NCI-H2029 (cell line): ENCODE measurements at regions not wholly inside any gene's neighbourhood (a gene's known extent, or its start where the extent isn't known, plus 50 kb on each side); places are given as distances from the start of the nearest gene placed in this dataset.

Source experiments
- DNase-seq: peaks from one replicate; lab custom pipeline; 2025; lab: John Stamatoyannopoulos, UW

GRCh38 chr4:14449308-14449707, 553.0 kb upstream of the CPEB2 start:
- no peak for DNase-seq

DNA sequence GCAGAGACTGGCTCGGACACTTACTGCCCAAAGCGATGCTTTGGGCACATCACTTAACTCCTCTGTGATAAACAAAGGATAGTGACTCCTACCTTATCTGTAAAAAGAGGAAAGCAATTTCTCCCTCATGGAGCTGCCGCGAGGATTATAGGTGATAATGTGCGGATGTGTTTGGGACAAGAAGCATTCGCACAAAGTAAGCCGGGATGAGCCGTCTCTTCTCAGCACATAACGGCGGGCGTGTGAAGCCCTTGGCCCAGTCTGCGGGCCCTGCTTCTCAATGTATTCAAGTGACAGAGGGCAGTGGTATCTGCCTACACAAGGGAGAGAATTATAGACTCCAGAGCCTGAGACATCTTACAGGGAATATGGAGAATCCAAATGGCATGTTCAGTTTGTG, 550.3 kb upstream of the CPEB2 start:
- DNase-seq, result no peak

- no peak for DNase-seq
These were observed 549.5 kb upstream of the CPEB2 start for GRCh38 chr4:14452764-14453163.

DNA sequence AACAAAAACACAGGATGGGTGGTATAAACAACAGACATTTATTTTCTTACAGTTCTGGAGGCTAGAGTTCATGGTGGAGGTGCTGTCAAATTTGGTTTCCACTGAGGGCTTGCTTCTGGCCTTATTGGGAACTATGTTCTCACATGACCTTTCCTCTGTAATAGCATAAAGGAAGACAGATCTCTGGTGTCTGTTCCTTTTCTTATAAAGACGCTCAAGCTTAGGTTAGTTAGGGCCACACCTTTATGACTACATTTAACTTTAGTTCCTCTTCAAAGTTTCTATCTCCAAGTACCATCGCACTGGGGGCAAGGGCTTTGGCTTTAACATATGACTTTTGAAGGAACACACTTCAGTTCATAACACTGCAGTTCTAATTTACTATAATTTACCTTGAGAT, 543.8 kb upstream of the CPEB2 start:
- no peak for DNase-seq

- no peak for DNase-seq
These were observed 537.2 kb upstream of the CPEB2 start for GRCh38 chr4:14465057-14465456.

GRCh38 chr4:14465507-14465906, 536.8 kb upstream of the CPEB2 start:
- no peak for DNase-seq

- DNase-seq, result no peak
These were observed 523.8 kb upstream of the CPEB2 start for GRCh38 chr4:14478504-14478903.

DNA sequence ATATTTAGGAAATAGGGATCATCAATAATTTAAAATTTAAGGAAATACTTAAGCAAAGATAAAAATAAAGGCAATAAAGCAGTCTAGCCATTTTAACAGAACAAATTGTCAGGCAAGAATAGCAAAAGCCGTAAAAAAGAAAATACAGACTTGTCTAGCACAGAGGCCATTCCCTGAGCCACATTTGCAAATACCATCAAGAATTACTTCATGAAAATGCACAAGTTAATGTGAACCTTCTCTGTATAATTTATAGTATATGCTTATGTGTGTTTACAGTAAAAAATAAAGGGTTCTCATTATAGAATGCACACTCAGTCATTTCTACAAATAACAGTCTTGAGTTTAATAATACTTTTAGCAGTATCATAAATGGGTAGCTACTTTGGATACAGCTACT, 505.9 kb upstream of the CPEB2 start:
- DNase-seq, result no peak

DNA sequence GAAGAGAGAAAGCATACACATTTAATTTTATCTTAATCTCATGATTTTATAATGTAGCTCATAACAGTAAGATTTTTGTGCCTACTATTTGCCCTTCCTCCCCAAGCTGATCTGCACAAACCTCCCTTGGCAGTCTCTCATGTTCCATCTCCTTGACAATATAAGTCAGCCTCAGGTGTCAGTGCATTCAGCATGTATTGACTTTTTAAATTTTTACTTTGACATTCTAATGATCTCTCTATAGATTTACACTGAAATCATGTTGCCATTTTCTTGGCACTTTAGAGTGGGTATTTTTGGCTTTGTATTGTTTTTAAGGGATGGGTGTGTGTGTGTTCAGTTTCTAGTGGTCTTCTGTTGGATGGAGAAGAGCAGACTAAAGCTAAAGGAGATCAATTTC, 505.3 kb upstream of the CPEB2 start:
- no peak for DNase-seq

DNA sequence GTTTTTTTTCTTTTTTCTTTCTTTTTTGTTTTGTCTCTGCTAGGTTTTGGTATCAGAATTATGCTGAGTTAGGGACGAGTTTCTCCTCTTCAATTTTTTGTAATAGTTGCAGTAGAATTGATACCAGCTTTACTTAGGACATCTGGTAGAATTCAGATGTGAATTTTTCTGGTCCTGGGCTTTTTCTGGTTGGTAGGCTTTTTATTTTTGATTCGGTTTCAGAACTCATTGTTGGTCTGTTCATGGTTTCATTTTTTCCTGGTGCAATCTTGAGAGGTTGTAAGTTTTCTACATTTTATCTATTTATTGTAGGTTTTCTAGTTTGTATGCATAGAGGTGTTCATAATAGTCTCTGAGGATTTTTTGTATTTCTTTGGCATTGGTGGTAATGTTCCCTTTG, 498.1 kb upstream of the CPEB2 start:
- DNase-seq, result no peak

DNA sequence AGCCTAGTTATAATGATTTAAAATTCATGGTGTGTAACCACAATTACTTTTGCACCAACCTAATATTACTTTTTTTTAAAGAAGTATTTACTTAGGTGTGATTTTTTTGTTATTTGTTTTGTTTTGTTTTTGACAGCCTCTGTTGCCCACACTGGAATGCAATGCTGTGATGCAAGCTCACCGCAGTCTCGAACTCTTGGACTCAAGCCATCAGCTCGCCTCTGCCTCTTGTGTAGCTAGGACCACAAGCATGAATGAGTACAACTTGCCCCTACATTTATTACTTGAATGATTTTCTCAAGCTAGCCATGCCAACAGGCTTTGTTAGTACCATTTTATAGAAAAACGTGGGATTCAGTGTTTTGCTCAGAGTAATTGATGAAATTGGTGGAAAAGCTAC, 488.8 kb upstream of the CPEB2 start:
- DNase-seq, result no peak

DNA sequence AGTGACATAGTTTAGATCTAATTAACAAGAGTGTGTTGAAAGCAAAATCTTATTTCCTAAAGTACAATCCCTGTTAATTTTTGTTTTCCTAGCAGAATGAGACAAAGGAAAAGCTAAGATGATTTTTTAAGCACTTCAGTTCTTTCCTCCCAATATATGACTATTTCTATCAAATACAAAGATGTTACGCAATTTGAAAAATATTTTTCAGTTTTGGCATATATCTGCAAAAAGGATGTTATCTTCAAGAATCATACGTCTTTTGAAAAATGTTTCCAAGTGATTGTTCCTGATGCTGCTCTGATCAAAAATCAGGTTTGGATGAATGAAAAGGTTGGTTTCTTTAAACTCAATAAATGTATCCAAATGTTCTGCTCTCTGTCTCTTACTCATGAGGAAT, 486.7 kb upstream of the CPEB2 start:
- no peak for DNase-seq

DNA sequence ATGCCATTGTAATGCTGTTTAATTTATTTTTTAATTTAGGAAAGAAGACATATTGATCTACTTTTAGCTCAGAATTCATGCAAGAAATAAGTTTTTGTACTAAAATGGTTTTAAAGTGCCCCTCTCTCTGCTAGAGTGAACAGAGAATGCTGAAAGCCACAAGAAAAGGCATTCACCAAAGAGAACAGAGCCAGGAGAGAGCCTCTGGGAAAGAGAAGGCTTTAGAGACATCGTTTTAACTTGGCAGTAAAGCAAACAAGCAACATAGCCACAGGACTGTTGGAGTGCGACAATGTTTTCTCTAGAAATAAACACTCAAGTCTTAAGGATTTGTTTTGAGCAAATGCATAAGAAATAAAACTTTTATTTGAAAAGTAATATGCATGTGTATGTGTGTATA, 484.1 kb upstream of the CPEB2 start:
- no peak for DNase-seq

GRCh38 chr4:14520171-14520570, 482.1 kb upstream of the CPEB2 start:
- DNase-seq, result no peak

DNA sequence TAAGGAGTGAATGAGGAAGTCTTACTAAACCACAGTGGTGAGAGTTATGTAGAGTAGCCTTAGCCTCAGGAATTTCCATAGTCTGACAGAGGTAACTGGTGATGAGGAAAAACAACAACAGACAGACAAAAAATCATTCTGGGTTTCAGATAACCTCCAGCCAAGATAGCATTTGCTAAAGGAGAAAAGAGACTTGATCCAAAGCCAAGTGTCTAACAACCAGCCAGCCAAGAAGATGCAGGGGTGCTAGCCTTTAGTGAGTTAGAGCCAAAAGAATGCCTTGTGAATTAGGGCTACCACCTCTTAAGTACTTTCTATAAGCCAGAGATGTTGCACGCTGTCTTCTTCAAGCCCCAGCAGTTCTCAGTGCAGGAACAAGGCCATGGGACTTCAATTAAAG, 478.0 kb upstream of the CPEB2 start:
- DNase-seq, result no peak

DNA sequence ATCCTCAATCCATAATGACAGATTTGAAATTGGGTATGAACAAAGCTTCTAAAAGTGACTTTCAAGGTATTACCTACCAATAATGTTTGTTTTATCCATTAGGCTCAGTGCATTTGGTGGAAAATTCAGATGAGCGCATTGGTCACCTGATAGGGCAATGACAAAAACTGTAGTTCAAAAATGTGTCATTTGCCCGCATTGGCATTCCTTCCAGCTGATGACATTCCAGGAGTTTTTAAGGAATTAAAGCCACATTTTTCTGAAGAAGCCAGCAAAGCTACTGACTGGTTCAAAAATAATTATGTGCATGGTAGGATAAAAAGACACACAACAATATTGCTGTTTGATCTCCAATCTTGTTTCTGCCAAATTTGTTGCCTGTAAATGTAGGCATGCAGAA, 473.4 kb upstream of the CPEB2 start:
- DNase-seq, result no peak

DNA sequence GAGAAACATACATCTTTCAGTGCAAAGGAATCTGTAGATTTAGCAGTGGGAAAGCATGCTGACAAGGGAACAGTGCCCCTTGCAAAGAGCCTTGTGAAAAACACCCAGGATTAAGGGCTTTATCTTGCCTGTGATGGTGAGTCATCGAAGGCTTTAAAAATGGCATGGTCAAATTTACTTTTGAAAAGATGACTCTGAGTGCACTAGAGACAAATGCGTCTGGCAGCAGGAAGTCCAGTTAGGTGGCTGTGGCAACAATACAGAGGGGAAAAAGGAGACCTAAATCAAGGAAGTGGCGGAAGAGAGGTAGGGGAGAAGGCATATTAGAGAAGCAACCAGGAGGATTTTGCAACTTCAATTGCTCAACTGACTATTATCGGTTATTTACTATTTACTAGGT, 472.6 kb upstream of the CPEB2 start:
- peak; percentile 1 for DNase-seq

- peak; percentile 64 for DNase-seq
These were observed 469.8 kb upstream of the CPEB2 start for GRCh38 chr4:14532436-14532835.

- no peak for DNase-seq
These were observed 463.0 kb upstream of the CPEB2 start for GRCh38 chr4:14539246-14539645.

DNA sequence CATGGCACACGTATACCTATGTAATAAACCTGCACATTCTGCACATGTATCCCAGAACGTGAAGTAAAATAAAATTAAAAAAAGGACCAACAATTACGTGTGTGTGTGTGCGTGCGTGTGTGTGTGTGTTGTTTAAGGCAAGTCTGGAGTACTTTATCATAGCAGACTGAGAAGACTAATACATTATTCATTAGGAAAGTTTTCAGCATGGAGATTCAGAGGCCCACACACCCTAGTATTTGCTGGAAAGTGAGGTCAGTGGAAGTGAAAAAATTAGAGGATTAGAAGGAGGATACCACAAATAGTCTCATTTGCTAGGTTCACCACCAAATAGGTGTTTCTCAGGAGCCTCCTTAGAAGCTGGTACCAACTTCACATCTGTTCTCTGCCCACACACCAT, 457.1 kb upstream of the CPEB2 start:
- DNase-seq, result no peak

GRCh38 chr4:14545807-14546206, 456.5 kb upstream of the CPEB2 start:
- DNase-seq, result no peak

DNA sequence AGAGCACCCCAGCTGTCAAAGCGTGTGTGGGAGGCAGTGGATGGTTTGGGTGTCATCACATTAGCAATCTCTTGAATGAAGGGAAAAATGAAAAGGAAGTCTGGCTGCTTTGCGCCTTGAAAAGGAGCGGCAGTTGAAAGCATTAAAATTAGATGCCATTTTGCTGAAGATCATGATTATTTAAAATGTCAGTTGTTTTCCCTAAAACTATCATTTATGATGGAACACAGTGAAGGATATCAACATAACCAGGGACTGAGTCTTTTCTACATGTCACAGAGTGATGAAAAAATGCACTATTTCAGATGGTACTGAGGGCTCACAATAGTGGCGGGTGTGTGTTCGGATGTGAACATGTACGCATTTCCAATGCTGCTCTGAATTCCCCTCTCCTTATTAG, 450.2 kb upstream of the CPEB2 start:
- DNase-seq, result no peak

- no peak for DNase-seq
These were observed 442.6 kb upstream of the CPEB2 start for GRCh38 chr4:14559646-14560045.

DNA sequence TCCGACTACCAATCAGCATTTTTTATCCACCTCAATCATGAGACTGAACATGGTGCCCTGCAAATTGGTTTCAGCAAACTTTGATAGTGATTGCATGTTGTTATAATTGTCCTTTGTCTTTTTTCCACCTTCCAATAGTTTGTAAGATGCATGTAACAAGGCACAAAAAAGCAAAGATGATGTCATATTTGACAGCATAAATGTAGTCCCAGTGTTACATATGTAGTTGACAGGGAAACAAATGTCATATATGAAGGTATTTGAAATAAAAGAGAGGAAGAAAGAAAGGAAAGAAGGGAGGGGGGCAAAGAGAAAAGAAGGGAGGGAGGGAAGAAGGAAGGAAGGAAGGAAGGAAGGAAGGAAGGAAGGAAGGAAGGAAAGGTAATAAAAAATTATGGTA, 441.7 kb upstream of the CPEB2 start:
- DNase-seq, result no peak

DNA sequence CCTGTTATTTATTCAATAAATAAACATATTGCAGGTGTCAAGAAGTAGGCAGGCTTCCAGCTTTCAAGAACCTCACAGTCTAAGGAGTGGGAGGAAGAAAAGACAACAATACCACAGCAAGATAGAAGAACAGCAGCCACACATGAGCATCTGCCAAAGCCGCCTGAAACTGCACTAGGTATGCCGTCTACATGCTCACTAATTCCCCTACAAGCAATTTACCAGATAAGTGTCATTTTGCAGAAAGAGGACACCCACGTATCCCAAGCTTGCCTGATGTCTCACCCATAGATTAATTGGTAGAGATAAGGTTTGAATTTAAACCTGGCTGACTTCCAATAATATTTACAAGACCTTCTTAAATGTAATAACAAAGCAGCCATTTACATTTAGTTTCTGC, 439.4 kb upstream of the CPEB2 start:
- DNase-seq, result no peak
